Natural killer cell treated with Interleukin-12 subunit alpha and Interleukin-12 subunit beta and Interleukin-15 and Interleukin-18, amount 100 ng/mL, for 72 hours (primary cell): ENCODE measurements at regions not wholly inside any gene's neighbourhood (a gene's known extent, or its start where the extent isn't known, plus 50 kb on each side); places are given as distances from the start of the nearest gene placed in this dataset.

ENCODE experiments used
- ATAC-seq, 2 donors: fragments of 150-1000 bp; cut with Tn5 transposase in 1 of 2; sonication (Bioruptor Pico), chemical (Tn5 transposase) in 1 of 2; 2 replicates each; pipeline ENCODE4 v1.10.0; 2021
- DNase-seq: peaks from one replicate; pipeline ENCODE4 v3.0.0; 2022; ENCODE audit warnings: low spot score
- H3K27ac Mint-ChIP-seq, 2 donors: 1 replicate in 1 of 2; 2 replicates in 1 of 2; pipeline ENCODE4 v1.8.0; 2022; ENCODE audit warnings: mixed read lengths in 2 of 2, mild to moderate bottlenecking in 1 of 2, moderate library complexity in 1 of 2
- H3K27me3 Mint-ChIP-seq, 2 donors: 1 replicate in 1 of 2; 2 replicates in 1 of 2; pipeline ENCODE4 v1.8.0; 2022; ENCODE audit warnings: mixed read lengths in 2 of 2
- H3K36me3 Mint-ChIP-seq: one replicate; pipeline ENCODE4 v1.8.0; 2022; ENCODE audit warnings: mixed read lengths
- H3K4me1 Mint-ChIP-seq, 2 donors: 1 replicate in 1 of 2; 2 replicates in 1 of 2; pipeline ENCODE4 v1.8.0; 2022; ENCODE audit warnings: low read depth in 2 of 2, mixed read lengths in 2 of 2, mild to moderate bottlenecking in 1 of 2
- H3K4me3 Mint-ChIP-seq: one replicate; pipeline ENCODE4 v1.8.0; 2022; ENCODE audit warnings: mixed read lengths
- H3K9me3 Mint-ChIP-seq: 2 replicates; pipeline ENCODE4 v1.8.0; 2022; ENCODE audit warnings: mixed read lengths

GRCh38 chr2:225340923-225341322, 58.6 kb upstream of the NYAP2 start:
- H3K9me3 Mint-ChIP-seq, result no peaks in the 10 kb centered on the region
- no peak for ATAC-seq
- DNase-seq, result no peak
- H3K27me3 Mint-ChIP-seq, result peaks cover 3 to 31% of the 10 kb centered on the region in 2 donors
- no peak overlapping the region for H3K4me3 Mint-ChIP-seq
- H3K4me1 Mint-ChIP-seq, result no peaks in the 10 kb centered on the region
- no peaks in the 10 kb centered on the region for H3K36me3 Mint-ChIP-seq
- H3K27ac Mint-ChIP-seq, result no peak overlapping the region

DNA sequence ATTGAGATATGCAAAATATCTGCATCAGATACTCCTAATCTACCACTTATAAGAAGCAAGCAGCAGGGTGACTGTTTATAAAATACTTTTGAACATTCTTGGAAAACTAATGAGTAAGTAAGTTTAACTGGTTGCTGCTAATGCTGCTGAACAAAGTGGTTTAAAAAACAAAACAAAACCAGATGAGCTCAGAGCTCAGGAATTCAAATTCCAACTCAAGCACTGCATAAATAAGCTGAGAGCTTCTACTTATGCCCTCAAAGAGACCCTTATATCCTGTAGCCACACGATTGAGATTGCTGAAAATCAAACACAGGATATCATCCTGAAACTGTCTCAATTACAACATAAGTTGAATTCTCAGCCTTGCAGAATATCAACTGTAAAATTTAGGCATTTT, 62.3 kb upstream of the NYAP2 start:
- Mint-ChIP-seq H3K4me1 (no peaks in the 10 kb centered on the region), H3K4me3 (no peak overlapping the region), H3K27me3 (peaks cover 0 to 24% of the 10 kb centered on the region in 2 donors), H3K9me3 (no peaks in the 10 kb centered on the region), H3K27ac (no peak overlapping the region), H3K36me3 (no peaks in the 10 kb centered on the region)
- no peak for DNase-seq
- ATAC-seq, result no peak

DNA sequence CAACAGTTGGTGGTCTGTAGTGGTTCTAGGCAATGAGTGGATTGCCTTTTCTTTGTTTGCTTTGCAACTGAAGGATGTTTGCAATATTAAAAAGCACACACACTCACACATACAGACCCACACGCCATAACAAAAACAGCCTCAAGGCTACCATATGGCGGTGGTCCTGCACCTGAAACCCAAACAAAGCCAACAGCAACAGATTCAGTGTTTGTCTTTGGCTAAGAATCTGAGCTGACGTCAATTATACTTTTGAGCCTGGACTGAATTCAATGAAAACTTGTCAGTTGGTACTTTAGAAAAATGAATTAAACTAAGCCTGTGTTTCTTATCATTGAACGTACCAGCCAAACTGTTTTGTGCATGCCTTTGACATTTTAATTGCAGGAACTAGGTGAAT, 65.0 kb upstream of the NYAP2 start:
- Mint-ChIP-seq H3K9me3 (no peaks in the 10 kb centered on the region), H3K36me3 (no peaks in the 10 kb centered on the region), H3K4me1 (no peaks in the 10 kb centered on the region), H3K27me3 (peaks cover 2 to 7% of the 10 kb centered on the region in 2 donors), H3K4me3 (no peak overlapping the region), H3K27ac (no peak overlapping the region)
- ATAC-seq (no peak), DNase-seq (no peak)

GRCh38 chr2:225328192-225328591, 71.3 kb upstream of the NYAP2 start:
- DNase-seq, result no peak
- H3K9me3 Mint-ChIP-seq, result peaks cover 2% of the 10 kb centered on the region
- no peak overlapping the region for H3K4me3 Mint-ChIP-seq

DNA sequence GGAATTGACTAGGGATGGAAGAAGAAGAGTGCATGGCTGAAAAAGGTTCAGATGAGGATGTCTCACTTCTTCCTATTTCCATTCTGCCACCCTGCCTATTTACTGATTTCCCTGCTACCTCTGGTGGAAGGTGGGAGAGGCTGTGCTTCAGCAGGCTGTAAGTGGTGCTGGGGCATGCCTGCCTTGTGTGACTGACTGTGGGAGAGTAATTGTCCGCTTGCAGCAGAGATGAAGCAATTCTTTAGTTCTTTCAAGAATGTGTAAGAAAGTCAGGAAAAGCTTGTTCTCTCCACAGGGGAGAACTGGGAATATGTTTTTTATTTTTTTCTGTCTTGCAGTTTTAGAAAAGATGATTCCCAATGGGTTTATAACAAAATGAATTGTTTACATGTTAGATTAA, 72.5 kb upstream of the NYAP2 start:
- Mint-ChIP-seq H3K4me1 (no peaks in the 10 kb centered on the region), H3K9me3 (peaks cover 2% of the 10 kb centered on the region), H3K27me3 (peaks cover 8 to 11% of the 10 kb centered on the region in 2 donors), H3K4me3 (no peak overlapping the region), H3K36me3 (no peaks in the 10 kb centered on the region), H3K27ac (no peak overlapping the region)
- ATAC-seq (no peak), DNase-seq (no peak)

More at GRCh38 chr2:225328192-225328591, 71.3 kb upstream of the NYAP2 start:
- H3K27ac Mint-ChIP-seq, result no peak overlapping the region
- no peaks in the 10 kb centered on the region for H3K36me3 Mint-ChIP-seq
- H3K4me1 Mint-ChIP-seq, result no peaks in the 10 kb centered on the region
- H3K27me3 Mint-ChIP-seq, result peaks cover 8 to 11% of the 10 kb centered on the region in 2 donors
- no peak for ATAC-seq

DNA sequence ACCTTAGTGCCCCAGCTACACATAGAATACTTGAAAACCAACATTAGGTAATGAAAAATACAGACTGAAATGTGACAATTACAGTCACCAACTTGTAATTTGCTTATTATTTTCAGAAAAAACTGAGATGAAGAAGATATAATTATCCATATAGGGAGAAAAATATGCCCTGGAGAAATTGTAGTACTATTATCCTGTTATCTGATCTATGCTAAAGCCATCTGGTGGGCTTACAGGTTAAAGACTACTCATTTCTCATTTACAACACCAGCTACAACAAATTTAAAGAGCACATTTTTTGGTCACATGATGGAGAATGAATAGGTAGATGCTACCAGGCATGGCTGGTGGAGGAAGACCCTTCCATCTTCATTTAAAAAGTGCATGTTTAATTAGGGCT, 79.6 kb upstream of the NYAP2 start:
- Mint-ChIP-seq H3K9me3 (no peaks in the 10 kb centered on the region), H3K27me3 (no peaks in the 10 kb centered on the region), H3K36me3 (no peaks in the 10 kb centered on the region), H3K4me3 (no peak overlapping the region), H3K27ac (no peak overlapping the region), H3K4me1 (no peaks in the 10 kb centered on the region)
- ATAC-seq (no peak), DNase-seq (no peak)

DNA sequence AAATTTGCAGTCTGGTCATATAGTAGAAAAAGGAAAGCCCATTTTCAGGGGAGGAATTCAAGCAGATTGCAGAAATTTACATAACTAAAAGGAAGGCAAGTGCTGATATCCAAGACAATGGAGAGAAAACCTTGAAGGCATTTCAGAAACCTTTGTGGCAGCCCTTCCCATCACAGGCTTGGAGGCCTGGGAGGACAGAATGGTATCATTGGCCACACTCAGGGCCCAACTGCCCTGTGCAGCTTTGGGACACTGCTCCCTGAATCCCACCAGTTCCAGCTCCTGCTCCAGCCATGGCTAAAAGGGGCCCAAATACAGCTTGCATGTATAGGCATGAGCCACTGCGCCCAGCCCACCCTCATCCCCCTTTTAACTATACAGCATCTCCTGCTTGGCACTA, 81.1 kb upstream of the NYAP2 start:
- H3K4me3 Mint-ChIP-seq, result no peak overlapping the region
- DNase-seq (no peak), ATAC-seq (no peak)
- H3K27ac Mint-ChIP-seq, result no peak overlapping the region
- no peaks in the 10 kb centered on the region for H3K4me1 Mint-ChIP-seq
- H3K27me3 Mint-ChIP-seq, result no peaks in the 10 kb centered on the region
- no peaks in the 10 kb centered on the region for H3K36me3 Mint-ChIP-seq
- H3K9me3 Mint-ChIP-seq, result no peaks in the 10 kb centered on the region

DNA sequence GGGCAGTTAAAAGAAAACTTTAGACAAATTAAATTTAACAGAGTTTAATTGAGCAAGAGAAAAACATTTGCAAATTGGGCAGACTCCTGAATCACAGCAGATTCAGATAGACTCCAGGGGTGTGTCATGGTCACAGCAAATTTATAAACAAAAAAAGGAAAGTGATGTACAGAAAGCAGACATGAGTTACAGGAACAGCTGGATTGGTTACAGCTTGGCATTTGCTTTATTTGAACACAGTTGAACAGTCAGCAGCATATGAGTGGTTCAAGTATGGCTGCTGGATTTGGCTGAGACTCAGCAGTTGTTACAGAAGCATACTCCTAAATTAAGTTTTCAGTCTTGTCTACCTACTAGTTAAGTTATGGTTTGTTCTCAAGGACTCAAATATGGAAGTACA, 82.3 kb upstream of the NYAP2 start:
- Mint-ChIP-seq H3K4me1 (no peaks in the 10 kb centered on the region), H3K36me3 (no peaks in the 10 kb centered on the region), H3K9me3 (no peaks in the 10 kb centered on the region), H3K27ac (no peak overlapping the region), H3K4me3 (no peak overlapping the region), H3K27me3 (no peaks in the 10 kb centered on the region)
- ATAC-seq (no peak), DNase-seq (no peak)

GRCh38 chr2:225310745-225311144, 88.8 kb upstream of the NYAP2 start:
- Mint-ChIP-seq H3K4me1 (no peaks in the 10 kb centered on the region), H3K27me3 (peaks cover 9 to 18% of the 10 kb centered on the region in 2 donors), H3K4me3 (no peak overlapping the region), H3K36me3 (no peaks in the 10 kb centered on the region), H3K9me3 (no peaks in the 10 kb centered on the region), H3K27ac (no peak overlapping the region)
- ATAC-seq, result no peak
- DNase-seq, result no peak

DNA sequence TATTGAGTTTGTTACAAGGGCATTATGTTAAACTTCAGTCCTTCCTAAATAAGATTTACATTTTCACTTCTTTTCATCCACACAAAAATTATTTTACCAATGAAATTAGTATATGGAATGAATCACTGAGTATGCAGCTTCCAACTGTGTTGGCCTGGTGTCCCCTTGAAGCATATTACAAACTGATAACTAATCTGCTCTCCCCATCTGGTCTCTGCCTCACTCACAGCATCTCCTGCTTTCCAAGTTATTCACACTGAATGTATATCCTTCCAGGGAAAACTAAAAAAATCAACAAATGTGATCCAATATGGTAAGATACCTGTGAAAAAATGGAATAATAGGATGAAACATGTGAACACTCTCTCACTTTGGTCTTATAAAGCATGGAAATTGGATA, 90.0 kb upstream of the NYAP2 start:
- Mint-ChIP-seq H3K27ac (no peak overlapping the region), H3K4me1 (no peaks in the 10 kb centered on the region), H3K27me3 (peaks cover 12 to 24% of the 10 kb centered on the region in 2 donors), H3K9me3 (peaks cover 4% of the 10 kb centered on the region), H3K36me3 (no peaks in the 10 kb centered on the region), H3K4me3 (no peak overlapping the region)
- DNase-seq (no peak), ATAC-seq (no peak)

DNA sequence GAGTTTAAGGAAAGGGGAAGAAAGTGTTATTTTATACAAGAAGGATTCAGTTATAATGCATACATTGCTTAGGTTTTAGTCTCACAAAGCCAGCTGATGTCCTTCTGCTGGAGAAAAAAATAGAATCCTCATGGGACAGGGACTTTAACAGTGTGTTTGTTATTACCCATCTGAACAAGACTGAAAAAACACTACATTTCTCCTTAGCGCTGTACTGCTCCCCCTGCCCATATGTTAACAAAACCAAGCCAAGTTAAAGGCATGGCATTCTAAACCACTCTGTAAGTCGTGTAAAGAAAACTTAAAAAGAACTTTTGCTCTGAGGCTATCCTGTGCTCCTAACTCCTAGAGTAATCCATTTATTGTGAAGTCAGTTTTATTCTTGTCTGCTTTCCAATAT, 102.6 kb upstream of the NYAP2 start:
- DNase-seq (no peak), ATAC-seq (no peak)
- no peak overlapping the region for H3K4me3 Mint-ChIP-seq
- no peak overlapping the region for H3K27ac Mint-ChIP-seq
- H3K27me3 Mint-ChIP-seq, result peaks cover 5 to 33% of the 10 kb centered on the region in 2 donors
- no peaks in the 10 kb centered on the region for H3K4me1 Mint-ChIP-seq
- no peaks in the 10 kb centered on the region for H3K36me3 Mint-ChIP-seq
- H3K9me3 Mint-ChIP-seq, result no peaks in the 10 kb centered on the region

- H3K4me1 Mint-ChIP-seq, result no peaks in the 10 kb centered on the region
- no peaks in the 10 kb centered on the region for H3K36me3 Mint-ChIP-seq
- ATAC-seq (no peak), DNase-seq (no peak)
- no peak overlapping the region for H3K4me3 Mint-ChIP-seq
- no peak overlapping the region for H3K27ac Mint-ChIP-seq
- H3K27me3 Mint-ChIP-seq, result peaks cover 9 to 40% of the 10 kb centered on the region in 2 donors
- H3K9me3 Mint-ChIP-seq, result no peaks in the 10 kb centered on the region
Measured at GRCh38 chr2:225295102-225295501, 104.4 kb upstream of the NYAP2 start.

GRCh38 chr2:225293638-225294037, 105.9 kb upstream of the NYAP2 start:
- Mint-ChIP-seq H3K27me3 (peaks cover 7 to 36% of the 10 kb centered on the region in 2 donors), H3K27ac (no peak overlapping the region), H3K9me3 (no peaks in the 10 kb centered on the region), H3K4me1 (no peaks in the 10 kb centered on the region), H3K36me3 (no peaks in the 10 kb centered on the region), H3K4me3 (no peak overlapping the region)
- DNase-seq (no peak), ATAC-seq (no peak)

- ATAC-seq (no peak), DNase-seq (no peak)
- no peaks in the 10 kb centered on the region for H3K4me1 Mint-ChIP-seq
- no peak overlapping the region for H3K27ac Mint-ChIP-seq
- no peaks in the 10 kb centered on the region for H3K9me3 Mint-ChIP-seq
- no peaks in the 10 kb centered on the region for H3K36me3 Mint-ChIP-seq
- no peak overlapping the region for H3K4me3 Mint-ChIP-seq
- peaks cover 7 to 26% of the 10 kb centered on the region in 2 donors for H3K27me3 Mint-ChIP-seq
Measured at GRCh38 chr2:225290757-225291400, 108.6 kb upstream of the NYAP2 start.

- ATAC-seq (no peak), DNase-seq (no peak)
- H3K27me3 Mint-ChIP-seq, result peaks cover 7 to 20% of the 10 kb centered on the region in 2 donors
- H3K9me3 Mint-ChIP-seq, result no peaks in the 10 kb centered on the region
- no peak overlapping the region for H3K27ac Mint-ChIP-seq
- H3K36me3 Mint-ChIP-seq, result no peaks in the 10 kb centered on the region
- H3K4me1 Mint-ChIP-seq, result no peaks in the 10 kb centered on the region
- no peak overlapping the region for H3K4me3 Mint-ChIP-seq
Measured at GRCh38 chr2:225289659-225290058, 109.9 kb upstream of the NYAP2 start.
